Erythroblast (primary cell): ENCODE measurements at regions not wholly inside any gene's neighbourhood (a gene's known extent, or its start where the extent isn't known, plus 50 kb on each side); places are given as distances from the start of the nearest gene placed in this dataset.

ENCODE experiments used
- GATA1 ChIP-seq: IDR thresholded peaks from 2 replicates; pipeline ENCODE4 v1.6.1; 2011; ENCODE audit warnings: low read depth, mild to moderate bottlenecking, control low read depth, low read length, moderate library complexity
- POLR2A ChIP-seq: IDR thresholded peaks from 2 replicates; pipeline ENCODE4 v1.6.1; 2011; ENCODE audit warnings: mild to moderate bottlenecking, low read length

DNA sequence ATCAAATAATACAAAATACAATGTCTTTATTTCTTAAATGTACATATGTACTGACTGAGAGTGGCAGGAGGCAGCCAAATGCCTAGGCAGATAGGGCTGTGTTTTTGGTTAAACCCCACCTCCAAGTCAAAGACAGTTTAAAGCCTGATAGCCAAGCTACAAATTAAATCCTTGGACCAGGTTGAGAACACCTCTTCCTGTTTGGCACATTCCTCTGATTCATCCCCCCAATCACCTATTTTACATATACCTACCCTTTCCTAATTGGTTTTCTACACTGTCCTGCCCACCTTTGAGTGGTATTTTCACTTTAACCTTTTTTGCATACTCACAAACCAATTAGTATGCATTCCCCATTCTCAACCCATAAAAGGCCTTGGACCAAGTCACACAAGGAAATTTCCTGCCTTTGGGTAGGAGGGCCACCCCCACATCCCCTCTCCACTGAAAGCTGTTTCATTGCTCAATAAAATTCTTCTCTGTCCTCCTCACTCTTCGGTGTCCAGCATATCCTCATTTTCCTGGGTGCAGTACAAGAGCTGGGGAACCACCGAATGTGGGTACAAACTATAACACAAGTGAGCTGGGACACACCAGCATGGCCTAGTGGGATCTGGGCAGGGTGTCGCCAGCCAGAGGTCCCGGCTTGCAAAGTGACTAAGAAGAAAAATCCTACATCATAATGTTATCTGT is 149.1 kb downstream of the UBE2E3 start:
- no peak for TF ChIP-seq POLR2A
- no peak for TF ChIP-seq GATA1
